ENCODE measurements at regions not wholly inside any gene's neighbourhood (a gene's known extent, or its start where the extent isn't known, plus 50 kb on each side); places are given as distances from the start of the nearest gene placed in this dataset.

DNA sequence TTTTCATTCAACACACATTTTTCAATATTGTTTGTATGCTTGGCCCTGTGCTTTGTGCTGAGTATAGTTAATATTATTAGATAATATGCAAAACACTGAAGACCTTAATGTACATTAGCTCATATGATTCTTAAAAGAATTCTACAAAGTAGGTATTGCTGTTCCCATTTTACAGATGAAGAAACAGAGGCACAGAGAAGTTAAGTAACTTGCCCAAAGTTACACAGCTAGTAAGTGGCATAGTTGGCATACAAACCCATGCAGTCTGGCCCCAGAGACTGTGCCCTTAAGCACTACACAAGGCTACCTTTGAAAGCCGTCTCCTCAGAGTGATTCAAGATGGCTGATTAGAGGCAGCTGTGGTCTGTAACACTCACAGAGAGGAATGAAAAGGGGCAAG lies 293.4 kb upstream of the F9 start:
- H3K27me3 Mint-ChIP-seq (ENCODE audit: low read depth) = peaks cover 15% of the 10 kb centered on the region

More for the DNA sequence above, 293.4 kb upstream of the F9 start:
- Histone ChIP-seq H3K9me3 (ENCODE audit: control insufficient read depth, low read depth, low read length) (no peaks in the 10 kb centered on the region), H2BK120ac (ENCODE audit: low read depth, low read length, poor library complexity, severe bottlenecking) (no peak overlapping the region), H2AFZ (ENCODE audit: low read length) (no peak overlapping the region), H3K4me1 (ENCODE audit: insufficient read depth, low read length) (no peaks in the 10 kb centered on the region), H2BK15ac (ENCODE audit: low read depth, low read length) (no peak overlapping the region), H4K20me1 (ENCODE audit: control insufficient read depth, insufficient read depth, insufficient read length) (no peaks in the 10 kb centered on the region), H3K14ac (ENCODE audit: insufficient read depth, low read length) (no peak overlapping the region), H3K9ac (ENCODE audit: extremely low read depth, insufficient read length, low read length) (no peak overlapping the region), H3K27me3 (ENCODE audit: insufficient read depth, low read length) (no peaks in the 10 kb centered on the region), H2BK5ac (ENCODE audit: insufficient read length, low read length) (no peak overlapping the region), H4K91ac (ENCODE audit: insufficient read length, low read depth, low read length) (no peak overlapping the region), H3K56ac (ENCODE audit: insufficient read length, low read depth, low read length) (no peak overlapping the region), H4K5ac (ENCODE audit: insufficient read length, low read depth, low read length) (no peak overlapping the region), H4K8ac (replicated peaks; ENCODE audit: insufficient read length, low read depth, low read length) (no peak overlapping the region), H2BK20ac (ENCODE audit: low read depth, low read length, poor library complexity, severe bottlenecking) (no peak overlapping the region), H3K23me2 (ENCODE audit: insufficient read length, low read depth, low read length, poor library complexity, severe bottlenecking) (no peaks in the 10 kb centered on the region), H3K4me2 (ENCODE audit: insufficient read depth, insufficient read length, low read length) (no peak overlapping the region), H3K4ac (ENCODE audit: low read depth, low read length) (no peak overlapping the region), H3K79me2 (ENCODE audit: insufficient read depth, low read length) (no peaks in the 10 kb centered on the region), H3K27ac (ENCODE audit: insufficient read length, low read depth, low read length) (no peak overlapping the region), H3T11ph (ENCODE audit: low read length) (no peak overlapping the region), H2BK12ac (ENCODE audit: insufficient read length, low read depth, low read length) (no peak overlapping the region), H2AK5ac (ENCODE audit: insufficient read length, low read length) (no peak overlapping the region), H3K79me1 (ENCODE audit: insufficient read depth, low read depth, low read length, poor library complexity, severe bottlenecking) (no peaks in the 10 kb centered on the region), H3K23ac (ENCODE audit: insufficient read length, low read depth, low read length) (no peak overlapping the region), H3K18ac (ENCODE audit: insufficient read length, low read depth, low read length) (no peak overlapping the region)
- DNase-seq = no peak
- H3K9me3 Mint-ChIP-seq = peaks cover 10% of the 10 kb centered on the region in 2 experiments
- H3K27ac Mint-ChIP-seq = no peak overlapping the region
- H3K4me3 Mint-ChIP-seq = no peak overlapping the region
- H3K4me1 Mint-ChIP-seq = 0 out of 4 replicates have a peak, but pooled peaks cover 0 to 2% of the 10 kb centered on the region in 2 experiments
- peaks cover 0 to 3% (median 0%) of the 10 kb centered on the region in 3 experiments; a peak in 2 of 7 replicates for H3K36me3 Mint-ChIP-seq (ENCODE audit: insufficient read depth in 1 of 3, low read depth in 3 of 3)
- TF ChIP-seq, protein P1, sequence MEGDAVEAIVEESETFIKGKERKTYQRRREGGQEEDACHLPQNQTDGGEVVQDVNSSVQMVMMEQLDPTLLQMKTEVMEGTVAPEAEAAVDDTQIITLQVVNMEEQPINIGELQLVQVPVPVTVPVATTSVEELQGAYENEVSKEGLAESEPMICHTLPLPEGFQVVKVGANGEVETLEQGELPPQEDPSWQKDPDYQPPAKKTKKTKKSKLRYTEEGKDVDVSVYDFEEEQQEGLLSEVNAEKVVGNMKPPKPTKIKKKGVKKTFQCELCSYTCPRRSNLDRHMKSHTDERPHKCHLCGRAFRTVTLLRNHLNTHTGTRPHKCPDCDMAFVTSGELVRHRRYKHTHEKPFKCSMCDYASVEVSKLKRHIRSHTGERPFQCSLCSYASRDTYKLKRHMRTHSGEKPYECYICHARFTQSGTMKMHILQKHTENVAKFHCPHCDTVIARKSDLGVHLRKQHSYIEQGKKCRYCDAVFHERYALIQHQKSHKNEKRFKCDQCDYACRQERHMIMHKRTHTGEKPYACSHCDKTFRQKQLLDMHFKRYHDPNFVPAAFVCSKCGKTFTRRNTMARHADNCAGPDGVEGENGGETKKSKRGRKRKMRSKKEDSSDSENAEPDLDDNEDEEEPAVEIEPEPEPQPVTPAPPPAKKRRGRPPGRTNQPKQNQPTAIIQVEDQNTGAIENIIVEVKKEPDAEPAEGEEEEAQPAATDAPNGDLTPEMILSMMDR (conservative IDR thresholded peaks at IDR 0.05) = no peak
- WGBS (ENCODE audit: extremely low coverage, insufficient read length, low lambda C conversion rate) = no CpG with 5 or more reads among the region's 1 CpG
